ENCODE measurements at regions not wholly inside any gene's neighbourhood (a gene's known extent, or its start where the extent isn't known, plus 50 kb on each side); places are given as distances from the start of the nearest gene placed in this dataset.

GRCh38 chr5:40331616-40332015, 348.1 kb upstream of the PTGER4 start:
- TF ChIP-seq CTCF (IDR thresholded peaks at IDR 0.05) = no peak

- no peak for TF ChIP-seq CTCF (IDR thresholded peaks at IDR 0.05)
Observed at GRCh38 chr5:40321514-40321913, 358.2 kb upstream of the PTGER4 start.

GRCh38 chr5:40318395-40318794, 361.3 kb upstream of the PTGER4 start:
- no peak for TF ChIP-seq CTCF (IDR thresholded peaks at IDR 0.05)

- TF ChIP-seq CTCF (IDR thresholded peaks at IDR 0.05) = no peak
Observed at GRCh38 chr5:40317023-40317422, 362.7 kb upstream of the PTGER4 start.

- no peak for TF ChIP-seq CTCF (IDR thresholded peaks at IDR 0.05)
Observed at GRCh38 chr5:40315126-40315525, 364.6 kb upstream of the PTGER4 start.

- TF ChIP-seq CTCF (IDR thresholded peaks at IDR 0.05) = no peak
Observed at GRCh38 chr5:40314275-40314674, 365.4 kb upstream of the PTGER4 start.

GRCh38 chr5:40312205-40312604, 367.5 kb upstream of the PTGER4 start:
- no peak for TF ChIP-seq CTCF (IDR thresholded peaks at IDR 0.05)

GRCh38 chr5:40309851-40310250, 369.9 kb upstream of the PTGER4 start:
- TF ChIP-seq CTCF (IDR thresholded peaks at IDR 0.05) = no peak
